PC-9 (cell line): ENCODE measurements at regions not wholly inside any gene's neighbourhood (a gene's known extent, or its start where the extent isn't known, plus 50 kb on each side); places are given as distances from the start of the nearest gene placed in this dataset.

Experiments used
- CTCF ChIP-seq: fragments of 200-600 bp; sonication (generic); conservative IDR thresholded peaks from 2 replicates; pipeline ENCODE4 v1.6.1; 2017; ENCODE audit warnings: mixed run types, antibody characterized with exemption, mild to moderate bottlenecking, moderate library complexity
- EZH2 ChIP-seq: fragments of 200-600 bp; sonication (generic); IDR thresholded peaks from 2 replicates; pipeline ENCODE4 v1.8.0; 2017; ENCODE audit warnings: antibody characterized with exemption, low read depth

DNA sequence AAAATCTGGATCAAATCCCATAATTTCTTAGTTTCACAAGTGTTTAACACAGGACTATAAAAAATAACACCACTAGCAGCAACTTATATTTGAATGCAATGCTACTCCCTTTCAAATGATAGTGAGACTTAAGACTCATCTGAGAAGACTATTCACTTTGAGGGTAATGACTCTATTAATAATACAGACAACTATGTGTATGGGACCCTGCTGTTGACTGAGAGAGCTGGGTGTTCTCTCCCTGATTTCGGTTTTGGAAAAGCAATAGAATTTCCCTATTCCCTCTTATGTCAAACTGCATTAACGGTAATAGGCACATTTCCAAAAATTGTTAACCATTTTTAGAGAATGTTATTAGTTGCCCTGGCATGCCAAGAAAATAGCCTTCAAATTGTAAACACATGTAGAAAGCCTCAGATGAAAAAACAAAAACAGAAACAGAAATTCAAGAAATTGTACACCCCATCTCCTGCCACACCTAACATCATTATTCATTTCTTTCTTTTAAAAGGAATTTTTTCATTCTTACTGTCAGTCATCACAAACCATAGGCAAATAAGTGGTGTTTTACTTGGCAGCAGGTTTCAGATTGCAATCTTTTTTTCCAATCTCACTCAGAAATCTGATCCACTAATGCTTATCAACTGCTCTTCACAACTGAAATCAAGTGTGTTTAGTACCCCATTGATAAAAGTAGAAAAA lies 153.7 kb downstream of the TFPI2 start:
- TF ChIP-seq CTCF = no peak
- TF ChIP-seq EZH2 = no peak
